OCI-LY1 (cell line): ENCODE measurements at regions not wholly inside any gene's neighbourhood (a gene's known extent, or its start where the extent isn't known, plus 50 kb on each side); places are given as distances from the start of the nearest gene placed in this dataset.

ENCODE experiments used
- H2AFZ ChIP-seq: fragments of 200-600 bp; sonication (generic), shearing (Covaris generic); 2 replicates; pipeline ENCODE4 v1.6.0; 2014; ENCODE audit warnings: antibody characterized with exemption, mild to moderate bottlenecking, low read length
- H3F3A ChIP-seq: fragments of 200-600 bp; sonication (generic), shearing (Covaris generic); 2 replicates; pipeline ENCODE4 v1.6.0; 2014; ENCODE audit warnings: mild to moderate bottlenecking, antibody characterized with exemption, low read length, moderate library complexity; ENCODE audit not compliant: insufficient read depth
- H3K27ac ChIP-seq: fragments of 200-600 bp; sonication (generic); 2 replicates; pipeline ENCODE4 v1.5.1; 2014; ENCODE audit warnings: low read length, mixed run types, mild to moderate bottlenecking, low read depth; ENCODE audit not compliant: poor library complexity, severe bottlenecking
- H3K27me3 ChIP-seq: fragments of 200-600 bp; sonication (generic); 2 replicates; pipeline ENCODE4 v1.6.0; 2014; ENCODE audit warnings: antibody characterized with exemption, mild to moderate bottlenecking, low read length, moderate library complexity; ENCODE audit not compliant: insufficient read depth
- H3K36me3 ChIP-seq: fragments of 200-600 bp; sonication (generic); 2 replicates; pipeline ENCODE4 v1.6.1; 2014; ENCODE audit warnings: mild to moderate bottlenecking, antibody characterized with exemption, low read length, moderate library complexity, mixed read lengths; ENCODE audit not compliant: insufficient read depth
- H3K4me1 ChIP-seq: fragments of 200-600 bp; sonication (generic); 2 replicates; pipeline ENCODE4 v1.5.1; 2014; ENCODE audit warnings: mild to moderate bottlenecking, low read length, moderate library complexity; ENCODE audit not compliant: insufficient read depth, severe bottlenecking
- H3K4me2 ChIP-seq: fragments of 200-600 bp; sonication (generic), shearing (Covaris generic); 2 replicates; pipeline ENCODE4 v1.6.1; 2014; ENCODE audit warnings: low read length
- H3K4me3 ChIP-seq: fragments of 200-600 bp; sonication (generic); 2 replicates; pipeline ENCODE4 v1.5.1; 2014; ENCODE audit warnings: low read length, low read depth, mild to moderate bottlenecking, mixed read lengths; ENCODE audit not compliant: poor library complexity, severe bottlenecking
- H3K79me2 ChIP-seq: fragments of 200-600 bp; shearing (Covaris generic); 2 replicates; pipeline ENCODE4 v1.6.1; 2016; ENCODE audit warnings: mixed run types, low read length, mixed read lengths; ENCODE audit not compliant: insufficient read depth
- H3K9ac ChIP-seq: fragments of 200-600 bp; sonication (generic), shearing (Covaris generic); 2 replicates; pipeline ENCODE4 v1.6.1; 2014; ENCODE audit warnings: mild to moderate bottlenecking, low read length, mixed read lengths
- H3K9me2 ChIP-seq: fragments of 200-600 bp; sonication (generic), shearing (Covaris generic); 2 replicates; pipeline ENCODE4 v1.6.1; 2014; ENCODE audit warnings: low read depth, mild to moderate bottlenecking, low read length, mixed read lengths
- H3K9me3 ChIP-seq: fragments of 200-600 bp; shearing (Covaris generic); 2 replicates; pipeline ENCODE4 v1.6.1; 2014; ENCODE audit warnings: low read length, mixed read lengths
- H4K20me1 ChIP-seq: fragments of 200-600 bp; sonication (generic), shearing (Covaris generic); 2 replicates; pipeline ENCODE4 v1.6.0; 2016; ENCODE audit warnings: mild to moderate bottlenecking, low read length; ENCODE audit not compliant: insufficient read depth
- EZH2 ChIP-seq: fragments of 200-600 bp; sonication (generic), shearing (Covaris generic); IDR thresholded peaks from 2 replicates; pipeline ENCODE4 v1.8.0; 2017; ENCODE audit warnings: borderline replicate concordance, mixed run types, mild to moderate bottlenecking, antibody characterized with exemption, low read length, moderate library complexity, mixed read lengths
- TF ChIP-seq, protein P1 (sequence below): fragments of 200-600 bp; sonication (generic), shearing (Covaris generic); IDR thresholded peaks from 2 replicates; pipeline ENCODE4 v1.5.1; 2017; ENCODE audit warnings: mild to moderate bottlenecking, antibody characterized with exemption, low read length, moderate library complexity, mixed read lengths

DNA sequence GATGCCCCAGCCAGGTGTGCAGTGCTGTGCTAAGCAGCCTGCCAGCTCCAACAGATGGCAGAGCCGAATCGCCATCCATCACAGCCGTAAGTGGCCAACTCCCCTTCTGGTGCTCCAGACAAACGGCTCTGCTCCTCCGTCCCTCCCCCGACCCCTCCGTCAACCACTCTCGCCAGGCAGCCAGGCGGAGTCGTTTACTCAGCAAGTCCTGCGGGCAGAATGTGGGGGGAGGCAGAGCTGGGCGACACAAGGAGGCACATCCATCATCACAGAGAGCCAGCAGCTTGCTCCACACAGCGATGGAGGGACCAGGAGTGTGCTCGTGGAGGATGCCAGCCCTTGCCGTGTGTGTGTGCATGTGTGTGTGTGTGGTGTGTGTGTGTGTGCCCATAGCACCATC lies 206.6 kb upstream of the GRIK3 start:
- TF ChIP-seq, protein P1, sequence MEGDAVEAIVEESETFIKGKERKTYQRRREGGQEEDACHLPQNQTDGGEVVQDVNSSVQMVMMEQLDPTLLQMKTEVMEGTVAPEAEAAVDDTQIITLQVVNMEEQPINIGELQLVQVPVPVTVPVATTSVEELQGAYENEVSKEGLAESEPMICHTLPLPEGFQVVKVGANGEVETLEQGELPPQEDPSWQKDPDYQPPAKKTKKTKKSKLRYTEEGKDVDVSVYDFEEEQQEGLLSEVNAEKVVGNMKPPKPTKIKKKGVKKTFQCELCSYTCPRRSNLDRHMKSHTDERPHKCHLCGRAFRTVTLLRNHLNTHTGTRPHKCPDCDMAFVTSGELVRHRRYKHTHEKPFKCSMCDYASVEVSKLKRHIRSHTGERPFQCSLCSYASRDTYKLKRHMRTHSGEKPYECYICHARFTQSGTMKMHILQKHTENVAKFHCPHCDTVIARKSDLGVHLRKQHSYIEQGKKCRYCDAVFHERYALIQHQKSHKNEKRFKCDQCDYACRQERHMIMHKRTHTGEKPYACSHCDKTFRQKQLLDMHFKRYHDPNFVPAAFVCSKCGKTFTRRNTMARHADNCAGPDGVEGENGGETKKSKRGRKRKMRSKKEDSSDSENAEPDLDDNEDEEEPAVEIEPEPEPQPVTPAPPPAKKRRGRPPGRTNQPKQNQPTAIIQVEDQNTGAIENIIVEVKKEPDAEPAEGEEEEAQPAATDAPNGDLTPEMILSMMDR = no peak
- TF ChIP-seq EZH2 = no peak
- no peak overlapping the region for H3K9ac ChIP-seq
- H3K36me3 ChIP-seq = no peaks in the 10 kb centered on the region
- no peak overlapping the region for H2AFZ ChIP-seq
- no peaks in the 10 kb centered on the region for H3K79me2 ChIP-seq
- no peaks in the 10 kb centered on the region for H4K20me1 ChIP-seq
- H3K4me1 ChIP-seq = no peaks in the 10 kb centered on the region
- no peaks in the 10 kb centered on the region for H3F3A ChIP-seq
- H3K4me2 ChIP-seq = no peak overlapping the region
- no peak overlapping the region for H3K27ac ChIP-seq
- 0 out of 2 replicates have a peak, but pooled peaks cover 5% of the 10 kb centered on the region for H3K27me3 ChIP-seq
- H3K9me2 ChIP-seq = no peaks in the 10 kb centered on the region
- no peak overlapping the region for H3K4me3 ChIP-seq
- no peaks in the 10 kb centered on the region for H3K9me3 ChIP-seq

DNA sequence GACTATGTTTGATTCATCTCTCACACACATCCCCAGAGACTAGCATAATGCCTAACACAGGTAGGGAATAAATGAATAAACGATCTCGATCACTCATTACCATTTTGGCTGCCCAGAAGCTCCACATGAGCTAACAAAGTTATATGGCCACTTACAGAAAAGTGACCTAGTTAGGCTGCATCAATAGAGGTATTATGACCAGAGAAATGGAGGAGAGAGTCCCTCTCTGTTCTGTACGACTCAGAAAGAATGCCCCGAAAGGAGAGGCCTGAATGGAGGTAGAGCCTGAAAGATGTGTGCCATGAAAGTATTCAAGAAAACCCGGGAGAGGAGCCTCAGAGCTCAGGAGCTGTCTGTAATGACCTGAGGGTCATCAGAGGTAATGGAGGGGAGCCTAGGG lies 208.2 kb upstream of the GRIK3 start:
- Histone ChIP-seq H3K79me2 (no peaks in the 10 kb centered on the region), H4K20me1 (no peaks in the 10 kb centered on the region), H3K27me3 (0 out of 2 replicates have a peak, but pooled peaks cover 5% of the 10 kb centered on the region), H3K9me3 (no peaks in the 10 kb centered on the region), H3K9me2 (no peaks in the 10 kb centered on the region), H3F3A (no peaks in the 10 kb centered on the region), H3K36me3 (no peaks in the 10 kb centered on the region), H3K9ac (no peak overlapping the region), H3K4me2 (no peak overlapping the region), H2AFZ (no peak overlapping the region), H3K27ac (no peak overlapping the region), H3K4me1 (no peaks in the 10 kb centered on the region), H3K4me3 (no peak overlapping the region)
- no peak for TF ChIP-seq EZH2
- TF ChIP-seq, protein P1 = no peak

DNA sequence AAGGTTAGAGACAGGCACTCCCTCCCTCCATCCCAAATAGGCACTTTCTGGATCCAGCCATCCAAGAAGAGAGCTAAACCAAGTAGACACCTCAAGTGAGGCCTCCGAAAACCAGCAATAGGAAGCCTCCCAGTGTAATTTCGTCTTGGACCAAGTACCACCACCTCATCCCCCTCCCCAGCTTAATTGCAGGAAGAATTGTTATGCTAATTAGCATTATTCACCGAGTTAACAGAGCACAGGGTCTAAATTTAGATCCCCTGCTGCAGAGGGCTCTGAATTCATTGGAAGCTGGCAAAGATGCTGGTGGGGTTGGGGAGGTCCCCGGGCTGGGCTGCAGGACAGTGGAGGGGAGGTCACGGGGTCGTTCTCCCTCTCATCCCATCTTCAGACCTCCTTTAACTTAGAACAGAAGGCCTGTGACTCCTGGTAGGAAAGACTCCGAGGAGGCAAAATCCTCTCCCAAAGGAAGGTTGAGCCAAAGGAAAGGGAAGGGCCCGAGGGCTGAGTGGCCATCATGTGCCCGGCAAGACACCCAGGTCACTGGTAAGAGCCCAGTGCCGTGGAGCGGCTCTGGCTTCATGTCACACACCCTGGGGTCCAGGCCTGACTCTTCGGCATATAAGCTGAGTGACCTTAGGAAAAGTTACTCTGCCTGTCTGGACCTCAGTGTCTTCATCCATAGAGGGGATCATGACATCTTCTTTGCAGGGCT lies 209.2 kb upstream of the GRIK3 start:
- no peaks in the 10 kb centered on the region for H3K9me2 ChIP-seq
- no peaks in the 10 kb centered on the region for H3K79me2 ChIP-seq
- no peak for TF ChIP-seq EZH2
- TF ChIP-seq, protein P1 = no peak
- no peak overlapping the region for H3K9ac ChIP-seq
- H3K27me3 ChIP-seq = 0 out of 2 replicates have a peak, but pooled peaks cover 5% of the 10 kb centered on the region
- H3K4me2 ChIP-seq = no peak overlapping the region
- no peaks in the 10 kb centered on the region for H3K36me3 ChIP-seq
- no peaks in the 10 kb centered on the region for H4K20me1 ChIP-seq
- H3K4me1 ChIP-seq = no peaks in the 10 kb centered on the region
- no peak overlapping the region for H2AFZ ChIP-seq
- no peaks in the 10 kb centered on the region for H3F3A ChIP-seq
- H3K4me3 ChIP-seq = no peak overlapping the region
- H3K27ac ChIP-seq = no peak overlapping the region
- H3K9me3 ChIP-seq = no peaks in the 10 kb centered on the region
